Activated T-cell treated with anti-CD3 and anti-CD28 coated beads, Interleukin-2, amount 50 U/mL, for 4 hours (primary cell): ENCODE measurements at regions not wholly inside any gene's neighbourhood (a gene's known extent, or its start where the extent isn't known, plus 50 kb on each side); places are given as distances from the start of the nearest gene placed in this dataset.

ENCODE experiments used
- ATAC-seq, 2 donors: fragments of 200-7000 bp; cut with Tn5 transposase; one replicate each; pipeline ENCODE4 v1.10.0; 2021
- DNase-seq: peaks from one replicate; pipeline ENCODE4 v3.0.0-alpha.2; 2020
- H3K27me3 Mint-ChIP-seq: one replicate; pipeline ENCODE4 v1.8.0; 2021; ENCODE audit warnings: low read depth, mixed read lengths
- H3K36me3 Mint-ChIP-seq: one replicate; pipeline ENCODE4 v1.8.0; 2022; ENCODE audit warnings: mixed read lengths; ENCODE audit not compliant: insufficient read depth
- H3K4me1 Mint-ChIP-seq: one replicate; pipeline ENCODE4 v1.8.0; 2021; ENCODE audit warnings: low read depth, mixed read lengths
- H3K4me3 Mint-ChIP-seq: one replicate; pipeline ENCODE4 v1.8.0; 2021; ENCODE audit warnings: mild to moderate bottlenecking, moderate library complexity, mixed read lengths
- H3K9me3 Mint-ChIP-seq: one replicate; pipeline ENCODE4 v1.8.0; 2021; ENCODE audit warnings: mixed read lengths

DNA sequence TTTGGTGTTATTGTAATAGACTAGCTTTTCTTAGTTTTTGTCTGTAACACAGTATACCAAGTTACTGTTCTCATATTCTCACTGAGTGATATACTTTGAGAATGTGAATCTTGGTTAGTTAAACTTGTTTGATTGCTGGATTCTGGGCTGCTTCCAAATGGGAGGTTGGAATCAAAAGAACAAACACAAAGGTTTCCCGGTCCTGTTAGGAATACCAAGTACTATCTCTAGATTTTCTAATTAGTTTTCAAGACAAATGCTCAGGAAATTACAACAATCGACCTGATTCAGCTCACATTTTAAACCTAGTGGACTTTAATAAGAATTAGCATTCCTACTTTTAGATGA, 244.3 kb downstream of the CSNK1G3 start:
- H3K4me3 Mint-ChIP-seq: no peak overlapping the region
- no peaks in the 10 kb centered on the region for H3K36me3 Mint-ChIP-seq
- no peak for ATAC-seq

DNA sequence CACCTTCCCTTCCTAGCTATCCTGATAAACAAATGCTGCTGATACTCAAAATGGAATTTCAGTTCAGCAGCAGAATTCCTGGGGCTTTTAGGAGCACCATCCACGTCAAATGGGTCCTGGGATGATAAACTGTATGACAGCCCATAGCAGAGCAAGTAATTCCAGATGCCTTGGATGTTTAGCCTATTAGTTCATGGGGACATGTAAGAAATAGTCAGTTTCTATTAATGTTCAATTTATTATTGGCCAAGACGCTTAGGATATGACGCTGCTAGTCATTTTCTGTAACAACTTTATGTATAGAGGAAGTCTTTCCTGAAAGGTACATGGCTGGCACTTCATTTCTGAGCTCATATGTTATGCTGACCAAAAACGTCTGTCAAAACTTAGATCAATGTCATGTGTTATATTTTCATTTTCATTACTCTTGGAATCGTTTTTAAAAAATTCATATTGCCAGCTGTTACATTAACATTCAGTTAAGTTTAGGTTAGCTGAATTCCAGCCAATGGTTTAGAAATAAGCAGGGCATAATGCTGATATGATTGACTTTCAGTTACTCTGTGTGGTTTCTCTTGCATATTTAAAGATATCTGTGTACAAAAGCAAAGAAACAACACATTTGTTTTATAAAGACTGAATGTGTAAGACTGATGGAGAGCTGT, 243.8 kb downstream of the CSNK1G3 start:
- H3K4me1 Mint-ChIP-seq: no peaks in the 10 kb centered on the region
- H3K4me3 Mint-ChIP-seq: no peak overlapping the region
- no peak for DNase-seq
- ATAC-seq: no peak
- H3K9me3 Mint-ChIP-seq: peaks cover 3% of the 10 kb centered on the region
- no peaks in the 10 kb centered on the region for H3K27me3 Mint-ChIP-seq
- H3K36me3 Mint-ChIP-seq: no peaks in the 10 kb centered on the region

More for the DNA sequence above, 244.3 kb downstream of the CSNK1G3 start:
- Mint-ChIP-seq H3K27me3 (no peaks in the 10 kb centered on the region), H3K9me3 (peaks cover 3% of the 10 kb centered on the region), H3K4me1 (no peaks in the 10 kb centered on the region)
- DNase-seq: no peak

DNA sequence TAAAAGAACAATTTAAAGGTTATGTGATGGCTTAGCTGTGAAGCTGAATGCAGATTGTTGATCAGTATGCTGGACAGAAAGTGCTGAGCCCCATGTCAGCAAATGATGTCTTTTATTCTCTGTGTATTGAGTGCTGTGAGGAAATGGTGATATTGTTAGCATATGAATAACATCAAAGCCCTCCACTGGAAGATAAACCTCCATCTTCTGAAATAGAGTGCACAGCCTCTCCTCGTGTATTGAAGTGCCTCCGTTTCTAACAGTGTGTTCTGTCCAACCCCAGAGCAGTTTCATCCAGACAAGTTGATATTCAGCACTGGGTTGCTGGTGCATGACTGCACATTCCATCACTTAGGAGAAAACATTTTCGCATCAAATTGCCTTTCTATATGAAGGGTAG, 242.9 kb downstream of the CSNK1G3 start:
- H3K4me1 Mint-ChIP-seq: no peaks in the 10 kb centered on the region
- H3K27me3 Mint-ChIP-seq: no peaks in the 10 kb centered on the region
- H3K9me3 Mint-ChIP-seq: peaks cover 3% of the 10 kb centered on the region
- no peak for ATAC-seq
- DNase-seq: no peak
- H3K36me3 Mint-ChIP-seq: no peaks in the 10 kb centered on the region
- no peak overlapping the region for H3K4me3 Mint-ChIP-seq

DNA sequence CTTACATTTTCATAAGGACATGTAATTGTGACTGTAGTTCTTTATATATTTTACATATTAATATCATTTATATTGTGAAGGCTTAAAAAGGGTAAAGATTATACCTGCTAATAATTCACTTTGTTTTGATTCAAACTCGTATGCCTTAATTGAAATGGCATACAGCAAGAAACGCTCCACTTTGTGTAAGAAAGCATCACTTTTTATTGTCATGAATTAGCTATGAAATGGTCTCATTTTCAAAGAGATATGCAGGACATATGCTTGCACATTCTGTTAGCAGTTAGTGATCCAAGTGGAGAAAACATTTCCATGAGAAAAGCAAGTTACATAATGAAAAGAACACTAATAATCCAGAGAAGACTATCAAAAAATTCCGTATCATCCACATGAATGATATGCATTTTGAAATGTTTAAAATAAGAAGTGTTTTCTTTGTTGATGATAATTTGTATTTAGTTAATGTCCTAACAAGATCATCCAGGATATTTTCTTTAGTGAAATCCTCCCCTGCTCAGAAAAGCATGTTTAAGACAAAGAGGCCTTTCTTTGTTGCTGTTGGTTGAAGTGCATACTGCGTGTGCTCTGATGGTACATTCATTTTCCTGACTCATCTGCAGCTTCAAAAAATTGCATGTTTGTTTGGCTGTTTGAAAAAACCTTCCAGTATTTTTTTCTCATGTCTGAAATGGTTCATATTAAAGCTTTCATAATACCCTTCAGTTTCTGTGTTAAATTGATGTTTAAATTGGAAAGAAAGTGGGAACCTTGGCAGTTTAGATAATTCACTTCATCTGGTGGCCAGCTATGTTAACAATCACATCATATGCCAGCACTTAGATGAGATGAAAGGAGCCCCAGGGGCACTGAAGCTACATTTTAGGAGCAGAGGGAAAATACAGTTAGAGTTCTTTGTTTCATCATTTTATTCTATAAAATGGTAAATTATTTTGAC, 242.2 kb downstream of the CSNK1G3 start:
- DNase-seq (no peak), ATAC-seq (no peak)
- Mint-ChIP-seq H3K27me3 (no peaks in the 10 kb centered on the region), H3K4me3 (no peak overlapping the region), H3K9me3 (peaks cover 3% of the 10 kb centered on the region), H3K4me1 (no peaks in the 10 kb centered on the region), H3K36me3 (no peaks in the 10 kb centered on the region)

DNA sequence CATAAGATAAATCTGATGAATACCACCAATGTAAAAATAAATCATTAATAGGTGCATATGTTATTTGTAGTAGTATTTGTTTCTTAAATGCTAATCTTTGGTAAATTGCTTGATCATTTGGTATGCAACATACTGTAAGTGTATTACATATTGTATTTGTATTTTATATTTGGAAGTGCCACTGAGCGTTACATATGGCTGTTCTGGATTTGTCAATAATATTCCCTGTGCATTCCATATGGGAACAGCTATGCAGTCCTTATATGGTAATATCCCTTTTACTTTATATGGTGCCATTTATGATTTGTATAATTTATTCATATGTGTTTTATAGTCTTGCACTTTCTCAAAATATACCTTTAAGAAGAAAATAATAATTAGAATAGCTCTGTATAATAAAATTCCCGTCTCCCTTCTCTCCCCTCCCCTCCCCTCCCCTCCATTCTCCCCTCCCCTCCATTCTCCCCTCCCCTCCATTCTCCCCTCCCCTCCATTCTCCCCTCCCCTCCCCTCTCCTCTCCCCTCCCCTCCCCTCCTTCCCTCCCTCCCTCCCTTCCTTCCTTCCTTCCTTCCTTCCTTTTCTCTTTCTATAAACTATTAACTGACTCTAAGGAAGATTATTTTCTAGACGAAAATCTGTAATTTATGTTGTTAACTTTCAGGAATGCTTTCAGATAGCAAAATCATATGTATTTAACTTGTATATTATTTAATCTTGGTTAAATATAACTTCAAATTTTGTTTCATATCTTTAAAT, 241.4 kb downstream of the CSNK1G3 start:
- no peaks in the 10 kb centered on the region for H3K4me1 Mint-ChIP-seq
- H3K4me3 Mint-ChIP-seq: no peak overlapping the region
- H3K9me3 Mint-ChIP-seq: no peaks in the 10 kb centered on the region
- DNase-seq (no peak), ATAC-seq (no peak)
- H3K27me3 Mint-ChIP-seq: no peaks in the 10 kb centered on the region
- H3K36me3 Mint-ChIP-seq: no peaks in the 10 kb centered on the region

DNA sequence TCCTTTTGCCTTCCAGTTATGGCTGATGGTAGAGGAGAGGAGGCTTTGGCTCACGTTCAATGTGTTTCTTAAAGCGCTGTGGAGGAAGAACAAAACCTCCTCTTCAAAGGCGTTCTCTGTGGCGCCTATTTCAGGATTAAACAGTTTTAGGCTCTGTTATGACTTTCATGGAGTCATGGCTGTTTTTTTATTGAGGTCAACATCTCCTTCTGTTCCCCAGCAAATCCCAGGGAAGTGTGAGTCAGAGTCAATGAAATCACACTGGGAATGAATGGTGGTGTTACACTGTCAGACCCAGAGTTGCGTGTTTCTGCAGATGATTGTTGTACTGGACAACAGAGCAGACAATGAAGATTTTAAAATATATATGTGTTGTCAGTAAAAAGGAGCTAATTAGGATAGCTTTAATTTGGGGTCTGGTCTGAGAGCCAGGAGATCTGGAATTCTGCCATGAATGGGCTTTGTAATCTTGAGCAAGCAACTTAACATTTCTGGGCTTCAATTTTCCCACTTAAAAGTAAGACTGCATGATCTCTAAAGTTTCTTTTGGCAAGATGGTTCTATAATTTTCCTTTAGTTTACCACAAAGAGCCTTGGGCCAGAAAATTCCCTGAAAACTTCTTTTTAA, 240.7 kb downstream of the CSNK1G3 start:
- no peaks in the 10 kb centered on the region for H3K9me3 Mint-ChIP-seq
- no peaks in the 10 kb centered on the region for H3K27me3 Mint-ChIP-seq
- DNase-seq (no peak), ATAC-seq (no peak)
- H3K4me1 Mint-ChIP-seq: no peaks in the 10 kb centered on the region
- no peaks in the 10 kb centered on the region for H3K36me3 Mint-ChIP-seq
- H3K4me3 Mint-ChIP-seq: no peak overlapping the region

DNA sequence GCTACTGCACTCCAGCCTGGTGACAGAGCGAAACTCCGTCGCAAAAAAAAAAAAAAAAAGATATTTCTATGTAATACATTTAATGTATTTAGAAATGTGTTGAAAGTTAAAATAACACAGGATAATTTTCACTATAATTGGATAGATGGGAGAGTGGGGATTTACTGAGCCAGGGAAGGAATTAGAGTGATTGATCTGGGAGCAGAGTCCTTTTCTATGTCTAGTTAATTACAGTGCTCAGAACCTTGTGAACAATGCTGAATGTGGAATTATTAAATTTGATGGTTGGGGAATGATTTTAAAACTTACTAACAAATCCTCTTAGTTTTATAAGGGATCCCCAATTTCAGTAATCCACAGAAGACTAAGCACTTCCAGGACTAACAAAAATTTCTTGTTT, 239.7 kb downstream of the CSNK1G3 start:
- H3K27me3 Mint-ChIP-seq: no peaks in the 10 kb centered on the region
- no peaks in the 10 kb centered on the region for H3K4me1 Mint-ChIP-seq
- no peak for ATAC-seq

DNA sequence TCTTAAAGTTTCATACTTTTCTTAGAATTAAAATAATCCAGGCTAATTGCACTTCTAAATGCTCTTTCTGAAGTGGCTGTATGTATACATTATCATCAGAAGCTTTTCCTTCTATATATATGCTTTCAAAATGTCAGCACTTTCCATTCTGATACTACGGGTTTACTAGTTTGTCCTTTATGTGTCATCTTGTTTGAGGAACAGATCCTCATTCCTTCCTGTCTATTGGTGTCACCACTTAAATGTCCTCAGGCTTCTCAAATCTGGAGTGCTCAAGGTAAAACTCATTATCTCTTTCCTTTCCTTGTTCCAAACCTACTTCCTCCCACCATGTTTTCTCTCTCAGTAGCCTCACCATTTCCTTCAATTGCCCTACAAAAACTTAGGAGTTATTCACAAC, 236.3 kb downstream of the CSNK1G3 start:
- H3K27me3 Mint-ChIP-seq: no peaks in the 10 kb centered on the region
- no peaks in the 10 kb centered on the region for H3K36me3 Mint-ChIP-seq
- no peak for DNase-seq
- no peak overlapping the region for H3K4me3 Mint-ChIP-seq
- no peaks in the 10 kb centered on the region for H3K9me3 Mint-ChIP-seq
- no peaks in the 10 kb centered on the region for H3K4me1 Mint-ChIP-seq
- no peak for ATAC-seq

More for the DNA sequence above, 239.7 kb downstream of the CSNK1G3 start:
- Mint-ChIP-seq H3K36me3 (no peaks in the 10 kb centered on the region), H3K4me3 (no peak overlapping the region), H3K9me3 (no peaks in the 10 kb centered on the region)
- DNase-seq: no peak

DNA sequence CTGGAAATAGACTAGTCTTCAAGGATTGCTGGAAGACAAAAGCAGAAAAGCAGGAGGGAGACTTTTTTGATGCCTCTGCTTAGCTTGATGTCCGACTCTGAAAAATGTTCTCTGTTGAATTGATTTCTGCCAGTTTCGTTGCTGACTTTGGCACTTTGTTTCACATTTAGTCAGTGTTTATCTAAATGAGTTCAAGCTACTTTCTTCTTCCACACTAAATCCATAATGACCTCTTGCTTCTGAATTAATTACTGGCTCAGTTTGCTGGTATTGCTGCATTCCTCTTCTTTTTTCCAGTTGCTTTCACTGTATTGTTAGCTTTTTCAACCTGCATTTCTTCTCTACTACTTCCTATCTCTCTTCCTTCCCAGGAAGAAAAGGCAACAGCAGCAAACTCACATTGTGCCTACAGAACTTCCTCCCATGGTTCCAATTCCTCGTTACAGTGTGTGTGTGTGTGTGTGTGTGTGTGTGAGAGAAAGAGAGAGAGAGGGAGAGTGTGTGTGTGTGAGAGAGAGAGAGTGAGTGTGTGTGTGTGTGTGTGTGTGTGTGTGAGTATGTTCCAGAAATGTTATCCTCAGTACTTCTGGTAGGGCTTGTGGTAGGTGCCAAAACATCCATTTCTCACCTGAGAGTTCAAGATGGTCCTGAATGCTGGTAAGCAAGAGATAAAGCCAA, 234.8 kb downstream of the CSNK1G3 start:
- Mint-ChIP-seq H3K36me3 (no peaks in the 10 kb centered on the region), H3K4me1 (no peaks in the 10 kb centered on the region), H3K4me3 (no peak overlapping the region), H3K27me3 (no peaks in the 10 kb centered on the region), H3K9me3 (no peaks in the 10 kb centered on the region)
- DNase-seq (no peak), ATAC-seq (no peak)

DNA sequence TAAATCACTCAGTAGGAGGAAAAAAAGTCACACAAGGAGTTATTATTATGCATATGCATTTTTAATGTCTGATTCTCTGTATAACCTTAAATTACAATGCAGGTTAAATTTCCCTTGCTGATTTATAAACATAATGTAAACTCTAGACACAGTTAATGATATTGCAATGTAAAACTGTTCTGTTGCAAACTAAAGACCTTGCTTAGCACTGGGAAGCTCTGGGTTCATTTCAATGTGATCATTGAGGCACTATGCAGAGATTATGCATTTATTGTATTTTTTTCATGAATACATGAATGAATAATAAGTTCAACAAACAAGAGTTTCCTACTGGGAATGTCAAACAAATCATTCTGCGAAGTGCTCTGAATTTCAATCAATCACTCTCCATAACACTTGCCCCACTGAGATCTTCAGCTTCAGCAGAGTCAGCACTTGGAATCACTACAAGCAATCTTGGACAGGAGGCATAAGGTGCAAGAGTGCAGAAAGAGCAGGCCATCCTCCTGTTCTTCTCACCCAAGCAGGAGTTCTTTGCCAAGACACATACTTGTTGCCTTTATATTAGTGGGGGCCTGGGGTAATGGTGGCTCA, 232.1 kb downstream of the CSNK1G3 start:
- no peaks in the 10 kb centered on the region for H3K4me1 Mint-ChIP-seq
- no peak overlapping the region for H3K4me3 Mint-ChIP-seq
- H3K9me3 Mint-ChIP-seq: no peaks in the 10 kb centered on the region
- no peaks in the 10 kb centered on the region for H3K27me3 Mint-ChIP-seq
- ATAC-seq (no peak), DNase-seq (no peak)
- H3K36me3 Mint-ChIP-seq: no peaks in the 10 kb centered on the region

DNA sequence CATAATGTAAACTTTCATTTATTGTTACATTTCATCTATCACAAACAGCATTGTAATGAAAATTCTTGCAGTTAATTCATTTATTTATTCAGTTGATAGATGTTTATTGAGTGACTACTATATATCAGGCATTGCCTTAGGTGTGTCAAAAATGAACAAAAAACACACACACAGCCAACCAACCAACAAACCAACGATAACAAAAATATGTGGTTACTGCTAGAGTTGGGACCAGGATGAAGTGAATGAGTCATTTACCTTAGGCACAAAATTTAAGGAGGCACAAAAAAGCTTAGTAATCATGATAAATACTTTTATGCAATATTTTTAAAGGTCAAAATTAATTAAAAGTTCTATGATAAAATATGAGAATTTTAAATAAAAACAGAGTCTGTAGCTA, 223.4 kb downstream of the CSNK1G3 start:
- ATAC-seq (no peak), DNase-seq (no peak)
- Mint-ChIP-seq H3K36me3 (no peaks in the 10 kb centered on the region), H3K4me3 (no peak overlapping the region), H3K9me3 (peaks cover 12% of the 10 kb centered on the region), H3K27me3 (no peaks in the 10 kb centered on the region), H3K4me1 (no peaks in the 10 kb centered on the region)

DNA sequence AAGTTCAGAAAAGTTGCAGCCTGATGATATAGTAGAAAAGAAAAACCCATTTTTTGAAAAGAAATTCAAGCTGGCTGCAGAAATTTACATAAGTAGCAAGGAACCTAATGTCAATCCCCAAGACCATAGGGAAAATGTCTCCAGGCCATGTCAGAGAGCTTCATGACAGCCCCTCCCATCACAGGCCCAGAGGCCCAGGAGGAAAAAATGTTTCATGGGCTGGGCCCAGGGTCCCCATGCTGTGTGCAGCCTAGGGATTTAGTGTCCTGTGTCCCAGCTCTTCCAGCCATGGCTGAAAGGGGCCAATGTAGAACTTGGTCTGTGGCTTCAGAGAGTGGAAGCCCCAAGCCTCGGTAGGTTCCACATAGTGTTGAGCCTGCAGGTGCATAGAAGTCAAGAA, 220.3 kb downstream of the CSNK1G3 start:
- Mint-ChIP-seq H3K4me1 (no peaks in the 10 kb centered on the region), H3K9me3 (peaks cover 18% of the 10 kb centered on the region), H3K4me3 (no peak overlapping the region), H3K27me3 (no peaks in the 10 kb centered on the region), H3K36me3 (no peaks in the 10 kb centered on the region)
- ATAC-seq (no peak), DNase-seq (no peak)

DNA sequence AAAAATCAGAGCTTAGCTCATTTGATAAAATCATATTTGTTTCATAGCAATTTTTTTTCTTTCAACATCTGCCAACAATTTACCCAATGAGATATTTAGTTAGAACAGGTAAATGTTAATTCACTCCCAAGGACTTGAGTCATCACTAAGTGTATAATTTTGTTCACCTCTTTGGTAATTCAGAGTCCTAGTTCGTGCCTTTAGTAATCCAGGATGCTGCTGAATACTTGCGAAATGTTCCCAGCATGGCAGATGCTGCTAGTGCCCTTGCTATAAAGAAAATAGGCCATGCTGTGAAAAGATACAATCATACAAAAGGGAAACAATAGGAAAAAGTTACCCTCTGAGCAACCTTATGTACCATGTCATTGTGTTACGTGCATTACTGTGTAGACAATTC, 210.5 kb downstream of the CSNK1G3 start:
- H3K27me3 Mint-ChIP-seq: no peaks in the 10 kb centered on the region
- H3K36me3 Mint-ChIP-seq: no peaks in the 10 kb centered on the region
- peaks cover 5% of the 10 kb centered on the region for H3K9me3 Mint-ChIP-seq
- no peak overlapping the region for H3K4me3 Mint-ChIP-seq
- DNase-seq (no peak), ATAC-seq (no peak)
- no peaks in the 10 kb centered on the region for H3K4me1 Mint-ChIP-seq
